Mononuclear cell (primary cell): ENCODE measurements at regions not wholly inside any gene's neighbourhood (a gene's known extent, or its start where the extent isn't known, plus 50 kb on each side); places are given as distances from the start of the nearest gene placed in this dataset.

Source experiments
- H3K27me3 ChIP-seq: 2 replicates; pipeline ENCODE4 v1.6.0; 2011; ENCODE audit warnings: low read length, control low read depth; ENCODE audit not compliant: insufficient read depth
- H3K4me1 ChIP-seq: 2 replicates; pipeline ENCODE4 v1.5.1; 2011; ENCODE audit warnings: mild to moderate bottlenecking, low read length, control low read depth; ENCODE audit not compliant: insufficient read depth
- H3K4me3 ChIP-seq: 2 replicates; pipeline ENCODE4 v1.5.1; 2011; ENCODE audit warnings: mild to moderate bottlenecking, low read length, moderate library complexity
- H3K9me3 ChIP-seq: 2 replicates; pipeline ENCODE4 v1.5.1; 2011; ENCODE audit warnings: low read depth, mild to moderate bottlenecking, control low read depth, low read length

DNA sequence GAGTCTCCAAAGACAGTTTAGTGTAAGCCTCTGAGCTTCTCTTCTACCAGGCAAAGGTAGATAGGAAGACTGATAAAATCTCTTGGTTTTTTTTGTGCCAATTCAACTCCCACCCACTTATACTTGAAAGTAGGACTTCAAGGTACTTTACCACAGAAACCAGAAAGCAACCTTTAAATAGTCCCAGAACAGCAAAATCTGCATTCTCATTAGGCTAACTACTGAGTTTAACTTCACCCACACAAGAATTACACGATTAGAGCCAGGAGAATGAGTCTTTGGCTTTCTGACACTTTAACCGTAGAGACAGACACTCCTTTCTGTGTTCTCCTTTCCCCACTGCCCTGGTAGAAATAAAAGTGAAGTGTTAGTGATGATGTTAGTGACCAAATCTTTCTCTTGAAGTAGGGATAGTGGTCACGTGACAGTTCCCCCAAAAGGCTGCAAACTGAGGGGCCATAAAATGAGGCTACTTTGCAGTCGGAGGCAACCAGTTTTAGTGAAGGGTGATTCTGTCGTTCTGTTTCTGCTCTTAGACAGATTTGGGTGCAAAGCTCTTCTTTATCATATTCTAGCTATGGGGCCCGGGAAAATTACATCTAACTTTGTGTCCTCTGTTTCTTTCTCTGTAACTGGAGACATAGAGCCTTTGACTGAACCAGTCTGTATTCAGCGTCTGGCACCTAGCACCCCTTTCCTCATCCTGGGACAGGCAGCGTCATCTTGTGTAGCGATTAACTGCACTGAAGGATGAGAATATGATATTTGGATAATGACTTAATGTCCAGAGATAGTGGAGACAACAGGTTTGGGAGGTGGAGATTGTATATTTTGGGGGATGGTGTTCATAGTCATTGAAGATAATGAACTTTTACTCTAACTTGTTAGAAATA, 206.4 kb upstream of the CITED2 start:
- Histone ChIP-seq H3K4me1 (peaks cover 7% of the 10 kb centered on the region), H3K4me3 (no peak overlapping the region), H3K27me3 (no peaks in the 10 kb centered on the region), H3K9me3 (no peaks in the 10 kb centered on the region)

DNA sequence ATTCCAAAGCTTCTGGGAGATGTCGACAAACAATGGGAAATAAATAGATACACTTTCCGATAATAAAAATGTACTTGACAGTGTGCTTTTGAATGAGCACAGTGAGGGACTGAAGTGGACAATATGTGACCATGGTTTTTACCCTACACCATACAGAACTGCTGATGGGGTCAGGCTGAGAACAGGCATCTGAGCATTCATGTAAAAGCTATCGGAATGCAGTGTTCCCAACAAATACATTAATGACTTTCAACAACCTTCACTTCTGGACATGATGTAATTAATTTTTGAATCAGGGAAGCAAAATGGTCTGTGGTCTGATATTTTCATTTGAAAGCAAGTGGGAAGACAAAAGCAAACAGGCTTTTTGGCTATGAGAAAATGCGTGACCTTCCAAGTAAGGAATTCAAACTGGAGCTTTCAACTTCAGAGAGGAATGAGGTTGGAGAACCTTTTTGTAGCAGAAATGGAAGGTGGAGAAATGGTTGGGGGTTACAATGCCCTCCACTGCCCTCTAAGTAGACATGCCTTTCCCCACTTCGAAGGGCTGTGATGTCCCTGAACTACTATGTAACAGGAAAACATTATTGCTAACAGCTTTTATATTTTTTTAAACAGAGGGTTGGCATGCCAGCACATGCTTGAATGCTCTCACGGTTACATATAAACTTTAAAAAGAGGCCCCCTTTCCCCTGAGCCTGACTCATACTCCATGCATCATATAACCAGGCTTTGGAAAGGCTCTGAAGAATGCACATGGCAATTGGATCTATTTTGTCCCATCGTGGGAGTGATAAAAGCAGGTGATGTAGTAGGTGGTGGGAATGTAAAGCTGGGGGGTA, 203.5 kb upstream of the CITED2 start:
- Histone ChIP-seq H3K27me3 (no peaks in the 10 kb centered on the region), H3K9me3 (no peaks in the 10 kb centered on the region), H3K4me3 (no peak overlapping the region), H3K4me1 (peaks cover 7% of the 10 kb centered on the region)

DNA sequence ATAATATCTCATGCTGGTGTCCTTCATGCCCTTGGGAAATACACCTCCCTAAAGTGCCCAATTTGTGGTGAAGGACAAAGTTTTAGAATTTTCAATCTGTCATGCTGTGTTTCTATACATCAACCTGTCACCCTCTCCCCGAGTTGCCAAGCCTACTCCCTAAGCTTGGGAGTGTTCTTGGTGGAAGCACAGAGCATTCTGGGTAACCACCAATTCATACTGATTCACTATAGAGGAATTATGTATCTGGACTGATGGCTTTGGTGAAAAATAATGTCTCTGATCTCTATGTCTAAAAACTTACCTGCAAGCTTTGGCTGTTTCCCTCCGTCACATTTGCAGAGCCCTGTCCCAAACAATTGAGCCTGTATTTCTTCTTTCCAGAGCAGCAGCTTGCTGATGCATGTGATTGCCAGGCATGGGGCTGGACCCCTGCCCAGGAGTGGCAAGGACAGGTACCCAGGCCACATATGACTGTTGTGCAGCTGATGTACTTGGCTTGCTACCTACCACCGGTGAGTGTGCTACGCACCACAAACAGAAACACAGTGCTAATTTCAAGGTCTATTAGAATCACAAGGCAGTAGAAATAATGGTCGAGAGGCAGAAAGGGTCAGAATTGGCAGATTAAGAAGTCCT, 202.8 kb upstream of the CITED2 start:
- no peaks in the 10 kb centered on the region for H3K27me3 ChIP-seq
- peaks cover 7% of the 10 kb centered on the region for H3K4me1 ChIP-seq
- H3K4me3 ChIP-seq, result no peak overlapping the region

DNA sequence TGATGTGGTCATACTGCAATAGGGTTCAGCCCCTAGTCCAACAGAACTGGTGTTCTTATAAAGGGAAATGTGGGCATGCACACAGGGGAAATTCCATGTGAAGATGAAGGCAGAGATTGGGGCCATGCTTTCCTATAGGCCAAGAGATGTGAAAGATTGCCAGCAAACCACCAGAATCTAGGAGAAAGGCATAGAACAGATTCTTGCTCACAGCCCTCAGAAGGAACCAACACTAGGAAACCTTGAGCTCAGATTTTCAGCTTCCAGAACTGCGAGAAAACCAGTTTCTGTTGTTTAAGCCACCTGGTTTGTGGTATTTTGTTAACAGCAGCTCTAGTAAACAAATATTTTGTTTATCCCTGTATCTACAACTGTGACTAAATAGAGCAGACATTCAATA, 197.6 kb upstream of the CITED2 start:
- Histone ChIP-seq H3K27me3 (no peaks in the 10 kb centered on the region), H3K4me3 (no peak overlapping the region), H3K9me3 (no peaks in the 10 kb centered on the region), H3K4me1 (peaks cover 7% of the 10 kb centered on the region)

More for the DNA sequence above, 202.8 kb upstream of the CITED2 start:
- no peaks in the 10 kb centered on the region for H3K9me3 ChIP-seq

DNA sequence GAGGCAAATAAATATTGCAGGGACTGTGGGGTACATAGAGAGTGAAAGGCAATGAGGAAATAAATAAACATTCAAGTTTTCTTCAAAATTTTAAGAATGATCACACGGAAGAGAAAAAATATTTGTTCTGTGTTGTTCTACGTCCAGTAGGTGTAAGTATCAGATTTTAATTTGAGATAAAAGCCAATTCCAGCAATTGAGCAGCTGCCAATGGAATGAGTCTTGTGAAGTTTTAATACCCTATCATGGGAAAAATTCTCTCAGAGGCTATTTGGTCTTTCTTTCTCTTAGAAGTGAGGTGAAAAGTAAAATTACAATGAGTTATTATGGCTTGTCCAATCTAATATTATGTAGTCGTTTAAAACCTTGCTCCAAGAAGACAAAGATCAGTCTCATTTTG, 195.7 kb upstream of the CITED2 start:
- no peaks in the 10 kb centered on the region for H3K27me3 ChIP-seq
- H3K4me1 ChIP-seq, result peaks cover 7% of the 10 kb centered on the region

DNA sequence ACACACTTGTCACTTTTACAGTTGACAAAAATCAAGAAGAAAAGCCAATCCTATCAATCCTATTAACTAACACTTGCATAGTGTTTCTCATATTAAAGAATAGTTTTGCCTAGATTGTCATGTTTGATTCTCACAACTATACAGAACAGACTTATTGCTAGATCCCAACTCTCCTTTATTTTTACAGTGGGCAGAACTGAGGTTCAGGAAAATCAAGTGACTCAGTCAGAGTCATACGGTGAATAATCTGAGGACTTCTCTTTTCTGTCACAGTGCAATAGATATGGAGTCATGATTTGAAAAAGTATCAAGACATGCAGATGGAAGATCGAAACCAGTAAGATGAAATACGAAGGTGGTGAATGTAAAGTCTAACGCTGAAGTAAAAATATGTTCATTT, 195.1 kb upstream of the CITED2 start:
- Histone ChIP-seq H3K4me3 (no peak overlapping the region), H3K4me1 (peaks cover 7% of the 10 kb centered on the region), H3K27me3 (no peaks in the 10 kb centered on the region), H3K9me3 (no peaks in the 10 kb centered on the region)

More for the DNA sequence above, 195.7 kb upstream of the CITED2 start:
- Histone ChIP-seq H3K4me3 (no peak overlapping the region), H3K9me3 (no peaks in the 10 kb centered on the region)

DNA sequence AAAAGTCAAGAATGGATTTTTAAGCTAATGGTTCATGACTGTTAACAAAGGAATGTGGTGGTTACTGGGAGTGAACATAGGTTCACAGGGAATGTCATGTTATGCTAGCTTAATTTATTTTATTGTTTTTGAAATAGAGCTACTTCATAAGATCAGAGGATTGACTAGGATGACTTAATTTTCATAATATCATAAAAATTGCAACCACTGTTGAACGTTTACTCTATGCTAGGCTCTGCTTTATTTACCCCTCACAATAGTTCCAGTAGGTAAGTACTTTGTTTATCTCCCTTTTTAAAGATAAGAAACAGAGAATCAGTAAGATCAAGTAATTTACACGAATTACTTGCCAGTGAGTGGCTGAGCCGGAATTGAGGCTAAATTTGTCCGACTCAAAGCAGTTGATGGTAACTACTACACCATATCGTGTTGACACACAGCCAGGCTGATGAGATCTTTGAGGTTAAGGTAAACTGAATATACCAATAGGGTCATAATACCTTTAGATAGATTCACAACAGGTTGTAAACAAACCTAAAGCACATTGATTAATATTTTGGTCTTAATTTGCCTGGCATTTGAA, 194.6 kb upstream of the CITED2 start:
- H3K4me3 ChIP-seq, result no peak overlapping the region

DNA sequence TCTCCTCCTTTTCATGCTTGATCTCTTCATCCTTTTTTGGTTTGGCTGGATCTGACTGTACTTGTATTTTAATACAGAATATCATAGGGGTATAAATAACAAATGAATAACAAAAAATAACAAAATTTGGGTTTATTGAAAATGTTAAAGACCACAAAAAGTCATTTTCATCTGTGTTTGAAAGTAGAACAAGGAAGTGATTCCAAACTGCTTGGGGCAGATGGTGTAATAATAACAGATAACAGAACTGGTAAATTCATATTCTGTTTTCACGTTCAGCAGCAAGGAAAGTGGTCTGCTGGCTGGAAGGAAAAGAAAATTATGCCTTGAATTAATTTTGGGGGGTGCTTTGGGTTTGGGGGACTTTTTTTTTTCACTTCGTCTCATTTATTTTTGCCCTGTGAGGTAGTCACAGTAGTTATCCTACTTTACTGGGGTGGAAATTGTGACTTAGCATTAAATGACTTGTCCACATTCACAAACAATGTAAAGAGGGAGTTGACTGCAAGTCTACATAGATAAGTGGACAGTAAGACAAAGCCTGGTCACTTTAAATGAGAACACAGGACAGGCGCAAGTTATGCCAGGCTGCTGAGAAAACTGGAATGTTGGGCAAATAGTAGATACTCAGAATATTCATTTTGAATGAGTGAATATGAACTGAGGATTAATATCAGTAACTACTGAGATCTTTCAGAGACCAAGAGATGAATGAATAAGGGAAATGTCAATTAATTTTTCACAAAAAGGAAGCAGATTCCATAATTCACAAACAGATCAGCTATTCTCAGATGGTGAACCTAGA, 193.9 kb upstream of the CITED2 start:
- Histone ChIP-seq H3K9me3 (no peaks in the 10 kb centered on the region), H3K27me3 (no peaks in the 10 kb centered on the region), H3K4me1 (peaks cover 7% of the 10 kb centered on the region), H3K4me3 (no peak overlapping the region)

More for the DNA sequence above, 194.6 kb upstream of the CITED2 start:
- Histone ChIP-seq H3K4me1 (peaks cover 7% of the 10 kb centered on the region), H3K9me3 (no peaks in the 10 kb centered on the region), H3K27me3 (no peaks in the 10 kb centered on the region)

DNA sequence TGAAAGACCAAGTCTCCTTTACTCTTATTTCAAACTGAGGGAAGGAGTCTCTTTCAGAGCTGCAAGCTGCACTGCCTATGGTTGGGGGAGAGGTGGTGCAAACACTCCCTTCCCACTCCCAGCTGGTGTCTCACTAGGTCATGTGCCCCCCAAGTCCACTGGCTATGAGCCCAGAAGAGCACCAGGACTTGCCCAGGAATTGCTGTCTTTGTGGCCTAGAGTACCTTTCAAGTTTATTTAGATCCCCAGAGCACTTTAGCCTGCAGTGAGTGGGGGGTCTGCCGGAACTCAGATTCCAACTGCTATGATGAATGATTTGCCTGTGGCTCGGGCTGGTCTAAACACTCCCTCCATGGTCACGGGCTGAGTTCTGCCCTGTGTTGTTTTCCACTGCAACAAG, 192.6 kb upstream of the CITED2 start:
- H3K4me1 ChIP-seq, result peaks cover 7% of the 10 kb centered on the region
- no peaks in the 10 kb centered on the region for H3K9me3 ChIP-seq
- H3K4me3 ChIP-seq, result no peak overlapping the region
- H3K27me3 ChIP-seq, result no peaks in the 10 kb centered on the region

DNA sequence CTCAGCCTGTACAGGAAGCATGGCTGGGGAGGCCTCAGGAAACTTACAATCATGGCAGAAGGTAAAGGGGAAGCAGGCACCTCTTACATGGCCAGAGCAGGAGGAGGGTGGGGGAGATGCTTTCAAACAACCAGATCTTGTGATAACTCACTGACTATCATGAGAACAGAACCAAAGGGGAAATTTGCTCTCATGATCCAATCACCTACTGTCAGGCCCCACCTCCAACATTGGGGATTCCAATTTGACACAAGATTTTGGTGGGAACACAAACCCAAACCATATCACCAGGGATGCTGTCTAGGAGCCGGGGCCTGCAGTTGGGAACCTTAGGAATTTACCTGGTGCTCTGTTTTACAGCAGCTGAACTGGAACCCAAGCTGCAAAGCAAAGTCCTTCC, 191.1 kb upstream of the CITED2 start:
- H3K4me3 ChIP-seq, result no peak overlapping the region
- H3K27me3 ChIP-seq, result no peaks in the 10 kb centered on the region
- peaks cover 7% of the 10 kb centered on the region for H3K4me1 ChIP-seq
- H3K9me3 ChIP-seq, result no peaks in the 10 kb centered on the region

DNA sequence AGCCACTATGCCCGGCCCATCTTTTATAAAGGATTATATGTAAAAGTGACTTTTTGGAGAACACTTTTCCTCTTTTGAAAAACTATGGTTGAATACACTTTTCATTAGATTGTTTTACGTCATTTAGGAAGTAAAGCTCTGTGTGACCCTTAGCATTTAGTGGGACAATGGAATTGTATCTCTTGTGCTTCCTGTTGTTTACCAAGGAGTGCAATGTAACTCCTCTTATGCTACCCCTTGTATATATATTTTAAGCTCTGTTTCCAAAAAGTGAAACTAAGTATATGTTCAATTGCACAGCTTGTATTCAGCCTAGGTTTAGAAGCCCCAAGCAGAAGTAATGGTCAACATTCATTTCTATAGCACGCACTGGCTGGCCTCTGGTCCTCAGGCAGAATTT, 183.1 kb upstream of the CITED2 start:
- Histone ChIP-seq H3K4me3 (no peak overlapping the region), H3K27me3 (no peaks in the 10 kb centered on the region), H3K4me1 (no peaks in the 10 kb centered on the region), H3K9me3 (no peaks in the 10 kb centered on the region)

DNA sequence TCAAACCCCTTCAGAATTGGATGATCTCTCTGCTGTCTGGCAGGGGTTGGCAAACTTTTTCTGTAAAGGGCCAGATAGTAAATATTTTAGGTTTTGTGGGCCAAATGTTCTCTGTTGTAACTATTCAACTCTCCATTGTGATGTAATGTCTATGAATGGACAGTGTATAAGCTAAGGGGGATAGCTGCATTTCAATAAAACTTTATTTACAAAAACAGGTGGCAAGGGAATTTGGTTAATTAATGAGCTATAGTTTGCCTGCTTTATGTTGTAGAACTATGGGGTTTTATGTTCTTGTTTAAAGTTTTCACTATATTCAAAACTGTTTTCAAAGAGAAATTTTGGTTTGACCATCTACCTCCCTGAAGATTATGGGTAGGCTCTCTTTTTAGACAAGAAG, 182.1 kb upstream of the CITED2 start:
- no peaks in the 10 kb centered on the region for H3K27me3 ChIP-seq
- no peak overlapping the region for H3K4me3 ChIP-seq
- H3K9me3 ChIP-seq, result no peaks in the 10 kb centered on the region
- no peaks in the 10 kb centered on the region for H3K4me1 ChIP-seq

DNA sequence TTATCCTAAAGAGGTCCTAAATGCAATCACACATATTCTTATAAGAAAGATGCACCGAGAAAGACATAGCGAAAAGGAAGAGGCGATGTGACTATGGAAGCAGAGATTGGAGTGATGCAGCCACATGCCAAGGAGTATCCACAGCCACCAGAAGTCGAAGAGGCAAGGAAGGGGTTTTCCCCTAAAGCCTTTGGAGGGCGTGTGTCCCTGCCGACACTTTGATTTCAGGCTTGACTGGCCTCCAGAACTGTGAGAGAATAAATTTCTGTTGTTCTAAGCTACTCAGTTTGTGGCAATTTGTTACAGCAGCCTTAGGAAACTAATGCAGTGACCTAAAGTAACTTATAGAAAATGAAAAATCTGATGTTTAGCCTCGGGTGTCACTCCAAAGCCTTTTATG, 179.5 kb upstream of the CITED2 start:
- no peak overlapping the region for H3K4me3 ChIP-seq
- no peaks in the 10 kb centered on the region for H3K4me1 ChIP-seq
- no peaks in the 10 kb centered on the region for H3K9me3 ChIP-seq

DNA sequence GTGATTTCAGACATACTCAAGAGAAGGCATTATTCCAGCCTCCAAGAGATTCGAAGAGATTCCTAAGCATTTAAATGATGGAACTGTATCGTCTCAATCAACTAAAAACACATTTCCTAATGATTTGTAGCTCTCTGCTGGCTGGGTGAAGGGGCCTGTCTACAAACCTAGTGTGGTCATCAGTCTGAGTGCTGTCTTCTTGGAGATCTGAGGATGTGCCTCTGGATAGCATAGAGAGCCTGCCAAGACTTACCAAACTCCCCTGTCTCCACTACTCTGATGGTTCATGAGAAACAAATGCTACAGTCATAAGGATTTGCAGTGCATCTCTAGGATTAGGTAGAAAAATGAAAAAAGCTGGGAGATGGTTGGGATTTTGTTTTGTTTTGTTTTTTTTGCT, 176.9 kb upstream of the CITED2 start:
- Histone ChIP-seq H3K27me3 (no peaks in the 10 kb centered on the region), H3K4me1 (peaks cover 12% of the 10 kb centered on the region), H3K9me3 (no peaks in the 10 kb centered on the region), H3K4me3 (no peak overlapping the region)

More for the DNA sequence above, 179.5 kb upstream of the CITED2 start:
- H3K27me3 ChIP-seq, result no peaks in the 10 kb centered on the region
